ENCODE measurements at regions not wholly inside any gene's neighbourhood (a gene's known extent, or its start where the extent isn't known, plus 50 kb on each side); places are given as distances from the start of the nearest gene placed in this dataset.

DNA sequence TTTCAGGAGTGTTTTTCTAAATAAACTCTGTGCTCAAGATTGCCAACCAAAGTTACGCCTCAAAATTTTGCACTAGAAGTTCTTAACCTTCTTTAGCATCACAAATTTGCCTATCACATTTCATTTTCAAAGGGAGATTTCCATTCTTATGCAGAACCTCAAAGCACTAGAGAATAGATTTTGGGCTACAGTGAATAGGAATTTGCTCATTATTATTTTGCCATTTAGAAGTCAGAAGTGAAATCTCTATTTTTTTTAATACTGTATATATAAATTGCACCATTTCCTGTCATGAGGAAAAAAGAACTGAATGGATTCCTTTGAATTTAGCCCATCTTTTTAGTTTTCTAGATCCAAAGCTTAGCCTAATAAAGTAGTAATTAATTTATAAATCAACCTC, 796.4 kb downstream of the ADGRL2 start:
- intact Hi-C loops (cut with DNase I, micrococcal nuclease): no loop called here
- no peaks in the 10 kb centered on the region for H3K36me3 Mint-ChIP-seq (ENCODE audit: low read depth)
- H3K27ac Mint-ChIP-seq: no peak overlapping the region
- TF ChIP-seq, protein P1, sequence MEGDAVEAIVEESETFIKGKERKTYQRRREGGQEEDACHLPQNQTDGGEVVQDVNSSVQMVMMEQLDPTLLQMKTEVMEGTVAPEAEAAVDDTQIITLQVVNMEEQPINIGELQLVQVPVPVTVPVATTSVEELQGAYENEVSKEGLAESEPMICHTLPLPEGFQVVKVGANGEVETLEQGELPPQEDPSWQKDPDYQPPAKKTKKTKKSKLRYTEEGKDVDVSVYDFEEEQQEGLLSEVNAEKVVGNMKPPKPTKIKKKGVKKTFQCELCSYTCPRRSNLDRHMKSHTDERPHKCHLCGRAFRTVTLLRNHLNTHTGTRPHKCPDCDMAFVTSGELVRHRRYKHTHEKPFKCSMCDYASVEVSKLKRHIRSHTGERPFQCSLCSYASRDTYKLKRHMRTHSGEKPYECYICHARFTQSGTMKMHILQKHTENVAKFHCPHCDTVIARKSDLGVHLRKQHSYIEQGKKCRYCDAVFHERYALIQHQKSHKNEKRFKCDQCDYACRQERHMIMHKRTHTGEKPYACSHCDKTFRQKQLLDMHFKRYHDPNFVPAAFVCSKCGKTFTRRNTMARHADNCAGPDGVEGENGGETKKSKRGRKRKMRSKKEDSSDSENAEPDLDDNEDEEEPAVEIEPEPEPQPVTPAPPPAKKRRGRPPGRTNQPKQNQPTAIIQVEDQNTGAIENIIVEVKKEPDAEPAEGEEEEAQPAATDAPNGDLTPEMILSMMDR (IDR thresholded peaks at IDR 0.05): no peak
- POLR2A ChIA-PET: no interaction called here
- H3K9me3 Mint-ChIP-seq: no peaks in the 10 kb centered on the region
- H3K36me3 ChIP-seq (ENCODE audit: insufficient read depth, low read length): no peaks in the 10 kb centered on the region
- no peak overlapping the region for H3K4me3 ChIP-seq (ENCODE audit: low read length)
- no peaks in the 10 kb centered on the region for H3K27me3 Mint-ChIP-seq
- H3K9me3 ChIP-seq (ENCODE audit: control insufficient read depth in 1 of 2, insufficient read depth in 1 of 2, low read length in 2 of 2): no peaks in the 10 kb centered on the region
- no peak for DNase-seq
- H3K27ac ChIP-seq (ENCODE audit: low read depth in 1 of 2, low read length in 2 of 2): no peak overlapping the region
- no peak overlapping the region for H3K4me3 Mint-ChIP-seq
- CTCF ChIA-PET: no interaction called here
- H3K4me1 Mint-ChIP-seq (ENCODE audit: low read depth): no peaks in the 10 kb centered on the region
- ATAC-seq (ENCODE audit: poor library complexity): no peak
- no peaks in the 10 kb centered on the region for H3K27me3 ChIP-seq (ENCODE audit: control insufficient read depth in 1 of 2, insufficient read depth in 2 of 2, low read length in 2 of 2)
- H3K4me1 ChIP-seq (ENCODE audit: insufficient read depth, low read length): no peaks in the 10 kb centered on the region

DNA sequence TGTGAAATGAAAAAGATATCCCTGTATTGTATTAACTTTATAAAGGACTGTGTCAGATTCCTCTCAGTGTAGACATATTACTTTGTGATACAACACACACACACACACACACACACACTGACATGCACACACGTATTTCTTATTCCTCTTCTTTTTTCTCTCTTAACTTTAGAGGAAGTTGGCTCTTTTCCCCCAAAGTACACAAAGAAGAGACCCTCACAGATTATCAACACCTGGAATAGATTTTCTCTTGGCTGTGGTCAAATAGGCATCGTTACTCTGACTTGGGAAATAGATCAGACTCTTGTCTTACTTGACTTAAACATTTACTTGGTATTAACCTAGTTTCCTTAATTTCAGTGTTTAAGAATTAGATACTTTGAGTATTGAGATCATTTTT, 792.8 kb downstream of the ADGRL2 start:
- H3K9me3 Mint-ChIP-seq: no peaks in the 10 kb centered on the region
- Histone ChIP-seq H3K27me3 (ENCODE audit: control insufficient read depth in 1 of 2, insufficient read depth in 2 of 2, low read length in 2 of 2) (no peaks in the 10 kb centered on the region), H3K4me1 (ENCODE audit: insufficient read depth, low read length) (no peaks in the 10 kb centered on the region), H3K9me3 (ENCODE audit: control insufficient read depth in 1 of 2, insufficient read depth in 1 of 2, low read length in 2 of 2) (no peaks in the 10 kb centered on the region), H3K4me3 (ENCODE audit: low read length) (no peak overlapping the region), H3K36me3 (ENCODE audit: insufficient read depth, low read length) (no peaks in the 10 kb centered on the region), H3K27ac (ENCODE audit: low read depth in 1 of 2, low read length in 2 of 2) (no peak overlapping the region)
- H3K36me3 Mint-ChIP-seq (ENCODE audit: low read depth): no peaks in the 10 kb centered on the region
- ChIA-PET POLR2A (no interaction called here), CTCF (no interaction called here)
- intact Hi-C loops (cut with DNase I, micrococcal nuclease): no loop called here
- H3K27me3 Mint-ChIP-seq: no peaks in the 10 kb centered on the region
- H3K4me3 Mint-ChIP-seq: no peak overlapping the region
- no peak for DNase-seq
- TF ChIP-seq, protein P1 (IDR thresholded peaks at IDR 0.05): no peak
- no peak for ATAC-seq (ENCODE audit: poor library complexity)
- no peak overlapping the region for H3K27ac Mint-ChIP-seq
- no peaks in the 10 kb centered on the region for H3K4me1 Mint-ChIP-seq (ENCODE audit: low read depth)

DNA sequence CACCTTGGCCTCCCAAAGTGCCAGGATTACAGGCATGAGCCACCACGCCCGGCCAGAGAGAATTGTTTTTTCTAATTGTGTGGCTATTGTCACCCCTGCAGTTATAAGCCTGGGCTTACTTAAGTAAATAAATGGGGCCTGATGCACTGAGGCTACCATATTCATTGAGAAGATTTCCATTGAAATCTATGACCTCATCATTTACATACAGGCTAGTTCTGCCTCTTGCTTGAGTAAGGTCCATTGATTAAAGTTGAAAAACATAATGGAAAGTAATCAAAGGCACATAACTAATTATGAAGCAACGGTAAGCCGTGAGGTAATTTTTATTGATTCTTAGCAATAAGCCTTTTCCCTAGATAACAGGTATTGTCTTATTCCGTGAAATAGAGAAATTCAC, 788.9 kb downstream of the ADGRL2 start:
- TF ChIP-seq, protein P1 (IDR thresholded peaks at IDR 0.05): no peak
- no peaks in the 10 kb centered on the region for H3K36me3 ChIP-seq (ENCODE audit: insufficient read depth, low read length)
- H3K4me3 Mint-ChIP-seq: no peak overlapping the region
- no peak for DNase-seq
- no peaks in the 10 kb centered on the region for H3K27me3 ChIP-seq (ENCODE audit: control insufficient read depth in 1 of 2, insufficient read depth in 2 of 2, low read length in 2 of 2)
- H3K36me3 Mint-ChIP-seq (ENCODE audit: low read depth): no peaks in the 10 kb centered on the region
- no peak for ATAC-seq (ENCODE audit: poor library complexity)
- H3K27ac Mint-ChIP-seq: no peak overlapping the region
- no peaks in the 10 kb centered on the region for H3K4me1 ChIP-seq (ENCODE audit: insufficient read depth, low read length)
- H3K4me1 Mint-ChIP-seq (ENCODE audit: low read depth): no peaks in the 10 kb centered on the region
- no peak overlapping the region for H3K27ac ChIP-seq (ENCODE audit: low read depth in 1 of 2, low read length in 2 of 2)
- H3K4me3 ChIP-seq (ENCODE audit: low read length): no peak overlapping the region
- H3K9me3 ChIP-seq (ENCODE audit: control insufficient read depth in 1 of 2, insufficient read depth in 1 of 2, low read length in 2 of 2): no peaks in the 10 kb centered on the region
- ChIA-PET POLR2A (no interaction called here), CTCF (no interaction called here)
- intact Hi-C loops (cut with DNase I, micrococcal nuclease): no loop called here
- no peaks in the 10 kb centered on the region for H3K27me3 Mint-ChIP-seq
- H3K9me3 Mint-ChIP-seq: no peaks in the 10 kb centered on the region
